ENCODE measurements at regions not wholly inside any gene's neighbourhood (a gene's known extent, or its start where the extent isn't known, plus 50 kb on each side); places are given as distances from the start of the nearest gene placed in this dataset.
"Not testable (repeated sequence)": the region's sequence is repeated elsewhere in the genome, so short reads cannot be mapped to it uniquely, and the experiment has no call there.

DNA sequence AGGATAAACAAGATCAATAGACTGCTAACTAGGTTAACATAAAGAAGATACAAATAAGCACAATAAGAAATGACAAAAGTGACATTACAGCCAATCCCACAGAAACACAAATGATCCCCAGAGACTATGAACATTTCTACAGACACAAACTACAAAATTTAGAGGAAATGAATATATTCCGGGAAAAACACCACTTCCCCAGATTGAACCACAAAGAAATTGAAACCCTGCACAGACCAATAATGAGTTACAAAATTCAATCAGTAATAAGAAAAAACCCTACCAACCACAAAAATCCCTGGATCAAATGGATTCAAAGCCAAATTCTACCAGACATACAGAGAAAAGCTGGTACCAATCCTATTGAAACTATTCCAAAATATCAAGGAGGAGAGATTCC, 232.4 kb upstream of the RBMS1 start:
- no peak for DNase-seq (ENCODE audit: low read depth)

DNA sequence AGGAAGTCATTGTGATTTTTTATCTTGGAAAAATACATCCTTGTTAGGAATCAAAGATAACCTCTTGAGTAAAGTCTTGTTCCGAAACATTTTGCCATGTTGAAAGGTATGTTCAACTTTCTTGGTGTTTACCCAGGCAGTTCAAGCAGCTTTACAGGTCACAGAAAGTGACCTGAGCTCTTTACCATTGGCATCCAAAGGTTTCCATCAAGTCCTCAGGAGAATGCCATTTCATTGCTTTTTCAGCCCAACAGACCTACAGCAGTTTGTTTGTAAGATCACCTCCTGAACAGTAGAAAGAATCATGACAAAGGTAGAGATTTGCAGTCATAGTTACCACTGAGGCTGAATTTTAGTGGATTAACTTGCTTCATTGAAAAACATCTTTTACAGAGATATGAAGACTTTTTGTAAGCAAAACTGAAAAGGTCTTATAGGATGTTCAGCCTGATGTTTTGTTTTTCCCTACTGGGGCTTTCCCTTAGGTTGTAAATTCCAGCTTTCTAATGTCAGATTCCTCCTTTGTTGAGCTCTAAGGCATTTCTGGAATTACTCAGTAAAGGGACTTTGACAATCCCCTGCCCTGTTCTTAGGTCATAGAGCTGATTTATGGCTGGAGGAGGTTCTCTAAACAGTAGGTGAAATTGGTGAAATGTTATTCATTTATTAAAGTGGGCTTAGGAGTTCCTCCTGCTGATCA, 236.8 kb upstream of the RBMS1 start:
- no peak for DNase-seq (ENCODE audit: low read depth)

DNA sequence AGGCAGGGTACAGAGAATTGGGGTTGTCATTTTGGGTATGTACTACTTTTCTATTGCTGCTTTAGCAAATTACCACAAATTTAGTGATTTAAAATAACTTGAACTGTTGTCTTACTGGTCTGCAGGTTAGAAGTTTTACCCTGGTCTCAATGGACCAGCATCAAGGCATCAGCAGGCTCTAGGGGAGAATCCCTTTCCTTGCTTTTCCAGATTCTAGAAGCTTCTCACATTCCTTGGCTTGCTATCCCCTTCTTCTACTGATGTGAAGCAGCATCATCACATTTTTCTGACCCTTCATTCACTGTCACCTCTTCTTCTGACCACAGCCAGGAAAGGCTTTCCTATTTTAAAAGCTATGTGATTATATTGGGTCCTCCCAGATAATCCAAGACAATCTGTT, 237.8 kb upstream of the RBMS1 start:
- no peak for DNase-seq (ENCODE audit: low read depth)

DNA sequence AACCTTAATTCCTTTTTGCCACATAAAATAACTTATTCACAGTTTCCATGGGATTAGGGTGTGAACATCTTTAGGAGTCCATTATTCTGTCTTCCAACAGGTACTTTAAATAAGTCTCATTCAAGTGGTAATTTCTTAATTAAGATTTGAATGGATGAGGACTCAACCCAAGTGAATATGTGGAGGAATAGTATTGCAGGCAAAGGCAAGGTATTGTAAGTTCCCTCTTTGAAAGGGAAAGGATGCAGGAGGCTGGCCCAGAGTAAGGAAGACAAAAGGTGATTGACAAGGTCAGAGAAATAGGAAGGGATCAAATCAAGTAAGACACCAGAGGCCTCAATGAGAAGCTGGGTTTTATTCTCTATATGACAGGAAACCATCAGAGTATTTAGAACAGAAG, 238.2 kb upstream of the RBMS1 start:
- no peak for DNase-seq (ENCODE audit: low read depth)

DNA sequence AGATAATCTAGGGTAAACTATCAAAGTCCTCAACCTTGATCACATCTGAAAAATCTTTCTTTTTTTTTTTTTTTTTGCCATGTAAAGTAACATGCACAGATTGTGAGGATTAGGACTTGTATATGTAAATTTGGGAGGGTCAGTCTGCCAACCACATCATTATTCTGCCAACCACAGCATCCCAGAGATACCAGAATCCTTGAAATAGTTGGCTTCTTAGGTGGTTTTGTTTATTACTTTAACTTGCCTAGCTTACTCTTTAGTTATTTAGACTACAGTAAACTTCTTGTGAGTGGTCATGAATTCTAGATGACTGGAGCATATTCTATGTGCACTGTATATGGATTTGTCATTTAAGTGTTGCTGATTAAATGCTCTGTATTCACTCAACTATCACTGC, 242.1 kb upstream of the RBMS1 start:
- no peak for DNase-seq (ENCODE audit: low read depth)

DNA sequence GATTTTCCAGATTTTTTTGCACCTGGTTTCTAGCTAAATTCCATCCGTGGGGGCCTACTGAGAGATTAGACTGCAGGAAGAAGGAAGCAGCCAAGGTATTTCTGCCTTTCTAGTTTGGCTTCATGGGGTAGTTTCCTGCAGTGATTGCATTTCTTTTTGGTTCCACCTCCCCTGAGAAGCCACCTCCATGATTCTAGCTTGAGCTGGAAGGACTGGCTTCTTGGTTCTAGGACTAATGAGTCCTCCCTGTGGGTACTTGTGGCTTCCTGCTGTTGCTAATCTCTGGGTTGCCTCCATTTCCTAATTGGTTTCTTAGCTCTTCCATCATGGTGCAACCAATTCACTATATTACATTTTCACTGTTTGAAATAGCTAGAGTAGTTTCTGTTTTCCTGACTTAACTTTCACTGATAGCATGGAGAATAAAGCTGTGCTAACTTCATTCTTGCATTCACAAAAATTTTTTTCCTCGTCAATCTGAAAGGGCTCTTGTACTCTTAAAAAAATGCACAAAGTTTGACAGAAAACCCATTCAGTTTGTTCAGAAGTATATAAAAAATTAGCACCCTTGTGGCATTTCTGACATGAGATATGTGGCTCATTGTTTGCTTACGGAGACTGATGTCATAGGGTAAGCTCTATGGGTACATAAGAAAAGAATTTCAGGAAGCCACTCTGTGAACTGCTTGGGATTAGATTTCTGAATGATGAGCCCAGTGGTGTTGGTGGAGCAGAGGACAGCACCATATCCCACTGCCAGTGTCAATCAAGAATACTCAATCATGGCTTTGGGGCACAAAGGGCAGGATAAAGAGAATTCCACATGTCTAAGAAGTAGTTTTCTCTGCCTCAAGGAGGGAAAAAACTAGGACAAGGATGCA, 242.8 kb upstream of the RBMS1 start:
- no peak for DNase-seq (ENCODE audit: low read depth)

DNA sequence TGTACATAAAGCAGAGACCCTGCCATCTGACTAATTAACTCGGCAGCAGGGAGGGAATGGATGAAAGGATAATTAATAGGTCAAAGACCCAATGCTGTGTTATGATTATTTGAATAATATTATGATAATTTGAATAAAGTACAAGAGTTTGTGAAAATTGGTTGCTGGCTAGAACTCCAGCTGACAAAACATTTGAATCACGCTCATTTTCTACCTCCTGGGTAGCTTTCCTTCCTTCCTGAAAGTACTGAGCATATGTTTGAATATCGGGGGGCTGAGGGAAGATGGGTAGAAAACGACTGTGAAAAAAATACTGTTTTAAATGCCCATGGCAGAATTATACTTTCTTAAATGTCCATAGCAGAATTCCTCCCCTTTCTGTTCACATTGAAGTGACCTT, 243.6 kb upstream of the RBMS1 start:
- no peak for DNase-seq (ENCODE audit: low read depth)

DNA sequence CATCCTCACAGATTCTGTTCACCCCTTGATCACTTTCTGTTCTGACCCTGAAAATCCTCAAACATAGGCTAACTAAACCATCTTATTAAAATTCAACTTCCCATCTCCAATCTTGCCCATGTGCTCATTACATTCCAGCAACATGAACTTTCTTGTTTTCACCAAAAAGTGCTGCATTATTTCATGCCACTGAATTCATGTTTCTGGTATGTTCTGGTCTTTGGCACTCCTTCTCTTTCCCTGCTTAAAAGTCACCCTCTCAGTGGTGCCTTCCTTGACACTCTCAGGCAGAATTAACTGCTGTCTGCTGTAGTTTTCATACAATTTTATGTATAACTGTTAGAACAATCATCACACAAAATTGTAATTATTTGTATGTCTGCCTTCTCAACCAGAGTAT, 247.7 kb upstream of the RBMS1 start:
- no peak for DNase-seq (ENCODE audit: low read depth)

DNA sequence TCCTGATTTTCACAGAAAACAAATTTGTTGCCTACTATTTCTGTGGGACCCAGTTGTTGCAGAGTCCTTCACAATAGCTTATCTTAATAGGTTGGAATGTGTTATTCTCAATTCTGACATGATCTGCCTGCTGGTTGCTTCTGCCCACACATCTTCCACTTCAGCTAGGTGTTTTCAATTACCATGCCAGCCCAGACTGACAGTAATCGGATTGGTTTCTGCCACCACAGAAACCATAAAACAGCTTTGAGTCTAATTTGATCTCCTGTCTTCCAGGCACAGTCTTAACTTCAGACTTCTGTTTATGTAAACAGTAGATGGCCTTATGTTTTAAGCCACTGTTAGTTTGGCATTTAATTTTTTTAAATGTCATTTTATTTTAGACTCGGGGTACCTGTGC, 248.2 kb upstream of the RBMS1 start:
- no peak for DNase-seq (ENCODE audit: low read depth)

DNA sequence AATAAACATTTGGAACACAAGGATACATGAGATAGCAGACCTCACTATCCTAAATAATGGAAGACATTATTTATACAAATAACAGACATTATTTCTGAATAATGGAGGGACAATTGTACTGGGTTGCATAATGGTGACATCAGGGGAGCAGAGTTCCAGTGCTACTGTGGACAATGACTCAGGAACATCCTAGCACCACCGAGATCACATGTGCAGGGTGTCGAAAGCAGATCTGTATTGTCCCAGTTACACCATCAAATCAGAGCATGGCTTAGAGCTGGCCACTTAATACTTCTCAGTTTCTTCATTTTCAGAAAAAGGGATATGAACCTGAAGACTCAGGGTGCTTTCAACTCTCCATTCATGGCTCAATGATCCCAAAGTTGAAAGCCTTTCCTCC, 249.1 kb upstream of the RBMS1 start:
- no peak for DNase-seq (ENCODE audit: low read depth)

DNA sequence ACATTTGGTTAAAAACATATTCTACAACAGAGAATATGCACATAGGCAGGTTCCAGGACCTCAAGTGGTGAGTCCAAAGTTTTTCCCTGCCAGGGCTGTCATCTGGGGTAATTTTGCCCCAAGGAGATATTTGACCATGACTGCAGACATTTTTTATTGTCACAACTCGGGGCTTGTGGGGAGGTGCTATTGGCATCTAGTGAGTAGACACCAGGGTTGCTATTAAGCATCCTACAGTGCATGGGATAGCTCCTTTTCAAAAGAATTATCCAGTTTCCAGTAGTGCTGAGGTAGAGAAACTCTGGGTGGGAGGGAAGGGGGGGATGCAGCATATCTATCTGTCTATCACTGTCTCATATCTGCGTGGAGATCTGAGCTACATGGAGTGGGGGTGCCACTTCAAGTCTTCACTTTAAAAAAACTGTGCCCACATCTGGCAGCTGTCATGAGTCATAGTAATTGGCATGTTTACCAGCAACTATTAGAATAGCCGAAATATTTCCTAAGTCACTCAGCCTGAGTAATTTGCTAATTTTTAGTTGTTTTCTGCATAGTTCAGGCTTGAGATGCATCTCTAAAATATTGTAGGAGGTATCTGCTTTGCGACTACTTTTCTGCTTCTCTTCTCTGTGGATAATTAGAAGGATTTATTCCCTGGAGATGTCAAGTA, 254.0 kb upstream of the RBMS1 start:
- no peak for DNase-seq (ENCODE audit: low read depth)

DNA sequence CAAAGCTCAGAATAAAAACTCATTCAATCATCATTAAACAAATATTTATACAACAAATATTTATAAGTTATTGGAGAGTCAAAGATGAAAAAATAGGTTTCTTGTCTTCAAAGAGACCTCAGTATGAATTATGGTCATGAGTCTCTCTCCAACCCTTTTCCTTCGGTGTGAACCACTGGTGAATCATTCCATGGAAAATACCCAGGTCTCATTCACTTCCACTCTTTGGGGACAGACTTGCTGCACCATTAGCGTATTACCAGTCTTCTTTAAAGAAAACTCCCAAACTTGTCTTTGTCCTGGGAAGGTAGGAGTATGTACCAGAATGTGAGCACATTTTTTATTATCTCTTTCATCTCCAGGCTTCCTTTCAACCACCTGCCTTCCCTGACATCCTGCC, 257.4 kb upstream of the RBMS1 start:
- no peak for DNase-seq (ENCODE audit: low read depth)

DNA sequence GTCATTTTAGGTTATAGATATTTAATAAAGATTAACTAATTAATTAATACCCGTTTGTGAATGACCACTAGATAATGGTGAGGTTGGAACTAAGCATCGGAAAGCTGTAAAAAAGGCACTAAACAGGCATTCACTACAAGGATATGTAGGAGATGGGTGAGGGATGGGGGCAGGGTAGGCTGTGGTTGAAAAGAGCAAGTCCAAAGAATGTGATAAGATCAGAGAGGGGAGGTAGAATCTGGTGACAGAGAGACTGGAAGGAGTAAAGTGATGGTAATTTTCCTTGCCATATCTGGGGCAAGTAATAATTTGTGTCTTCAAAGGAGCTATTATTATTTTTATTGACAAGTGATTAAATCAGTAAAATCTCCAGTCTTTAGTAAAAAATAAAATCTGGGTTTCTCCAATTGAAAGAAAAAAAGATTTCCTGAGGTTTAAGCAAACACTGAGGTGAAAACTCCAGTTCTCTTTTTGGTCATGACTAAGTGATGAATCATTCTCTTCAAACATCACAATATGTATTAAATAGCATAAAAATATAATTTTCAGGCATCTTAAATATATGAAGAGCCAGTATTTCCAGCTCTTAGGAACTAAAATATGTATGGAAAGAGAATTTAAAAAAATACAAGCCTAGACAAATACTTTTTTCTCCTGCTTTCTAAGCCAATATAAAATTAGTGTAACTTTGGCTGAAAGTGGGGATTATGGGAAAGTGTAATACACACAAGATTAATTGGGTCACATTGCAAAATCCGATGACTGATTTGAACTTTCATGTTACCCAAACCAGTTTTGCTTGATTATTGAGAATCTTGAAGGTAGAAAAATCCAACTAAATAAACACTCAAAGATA, 259.1 kb upstream of the RBMS1 start:
- DNase-seq (ENCODE audit: low read depth), result no peak

DNA sequence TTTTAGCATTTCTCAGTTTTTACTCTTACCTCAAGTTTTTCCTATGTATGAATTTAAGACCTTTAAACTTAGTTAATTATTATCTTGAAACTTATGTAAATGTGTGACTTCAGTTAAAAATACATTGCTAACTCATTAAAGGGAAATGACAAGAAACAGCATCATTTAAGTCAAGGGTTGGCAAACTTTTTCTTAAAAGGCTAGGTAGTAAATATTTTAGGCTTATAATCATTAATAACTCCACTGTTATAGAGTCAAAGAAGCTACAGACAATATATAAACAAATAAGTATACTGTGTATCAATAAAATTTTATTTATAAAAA, 259.7 kb upstream of the RBMS1 start:
- DNase-seq (ENCODE audit: low read depth), result no peak

DNA sequence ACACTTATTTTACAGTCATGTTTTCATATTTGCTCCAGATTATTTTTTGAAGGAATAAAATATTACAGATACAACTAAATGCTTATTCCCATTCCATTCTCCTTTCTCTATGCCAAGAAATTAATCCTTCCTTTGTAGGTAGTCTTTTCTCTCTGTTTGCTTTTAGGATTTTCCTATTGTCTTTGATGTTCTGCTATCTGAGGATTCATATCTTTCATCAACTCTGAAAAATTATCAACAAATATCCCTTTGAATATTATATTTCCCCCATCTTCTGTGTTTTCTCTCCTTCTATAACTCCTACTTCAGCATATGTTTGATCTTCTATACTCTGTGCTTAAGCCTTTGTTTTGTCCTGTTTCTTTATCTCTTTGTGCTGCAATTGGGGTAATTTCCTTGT, 260.4 kb upstream of the RBMS1 start:
- DNase-seq (ENCODE audit: low read depth), result no peak

DNA sequence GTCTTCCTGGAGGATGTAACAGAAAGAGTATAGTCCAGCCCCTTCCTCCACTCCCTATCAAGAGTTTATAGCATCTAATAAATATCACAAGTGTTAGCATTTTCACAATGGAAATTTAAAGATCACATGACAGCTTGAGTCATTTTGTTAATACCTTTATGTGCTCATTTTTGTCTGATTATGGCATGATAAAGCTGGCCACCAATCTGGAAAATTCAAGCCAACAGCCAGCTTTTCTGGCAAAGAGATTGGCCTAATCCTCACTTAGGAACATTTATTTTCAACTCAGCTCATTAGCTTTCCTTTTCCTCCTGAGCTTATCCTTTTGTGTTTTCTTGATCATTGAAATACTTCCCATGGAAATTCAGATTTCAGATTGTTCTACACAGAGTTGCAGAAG, 262.9 kb upstream of the RBMS1 start:
- DNase-seq (ENCODE audit: low read depth), result no peak

DNA sequence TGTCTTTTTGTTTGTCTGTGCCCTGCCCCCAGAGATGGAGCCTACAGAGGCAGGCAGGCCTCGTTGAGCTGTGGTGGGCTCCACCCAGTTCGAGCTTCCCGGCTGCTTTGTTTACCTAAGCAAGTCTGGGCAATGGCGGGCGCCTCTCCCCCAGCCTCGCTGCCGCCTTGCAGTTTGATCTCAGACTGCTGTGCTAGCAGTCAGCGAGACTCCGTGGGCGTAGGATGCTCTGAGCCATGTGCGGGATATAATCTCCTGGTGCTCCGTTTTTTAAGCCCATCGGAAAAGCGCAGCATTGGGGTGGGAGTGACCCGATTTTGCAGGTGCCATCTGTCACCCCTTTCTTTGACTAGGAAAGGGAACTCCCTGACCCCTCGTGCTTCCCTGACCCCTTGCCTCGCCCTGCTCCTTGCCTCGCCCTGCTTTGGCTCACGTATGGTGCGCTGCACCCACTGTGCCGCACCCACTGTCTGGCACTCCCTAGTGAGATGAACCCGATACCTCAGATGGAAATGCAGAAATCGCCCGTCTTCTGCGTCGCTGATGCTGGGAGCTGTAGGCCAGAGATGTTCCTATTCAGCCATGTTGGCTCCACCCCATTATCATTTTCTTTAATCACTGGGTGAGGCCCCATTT, 269.0 kb upstream of the RBMS1 start:
- DNase-seq (ENCODE audit: low read depth), result not testable (repeated sequence)

DNA sequence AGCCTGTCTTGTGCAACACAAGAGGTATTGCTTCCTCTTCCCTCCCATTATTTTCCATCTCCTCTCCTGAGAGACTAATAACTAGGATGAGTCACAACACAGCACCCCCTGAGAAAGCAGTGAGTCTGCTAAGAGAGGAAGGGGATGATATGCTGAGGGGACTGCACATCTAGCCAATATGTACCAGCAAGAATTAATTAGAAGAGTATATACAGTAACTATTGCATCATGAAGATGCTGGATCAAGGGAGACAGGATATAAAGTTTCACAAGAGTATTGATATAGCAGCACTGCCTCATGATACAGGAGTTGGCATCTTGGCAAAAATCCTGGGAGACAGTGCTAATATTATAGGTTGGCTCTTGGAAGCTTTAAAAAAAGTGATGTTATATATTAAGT, 289.9 kb upstream of the RBMS1 start:
- DNase-seq (ENCODE audit: low read depth), result no peak

DNA sequence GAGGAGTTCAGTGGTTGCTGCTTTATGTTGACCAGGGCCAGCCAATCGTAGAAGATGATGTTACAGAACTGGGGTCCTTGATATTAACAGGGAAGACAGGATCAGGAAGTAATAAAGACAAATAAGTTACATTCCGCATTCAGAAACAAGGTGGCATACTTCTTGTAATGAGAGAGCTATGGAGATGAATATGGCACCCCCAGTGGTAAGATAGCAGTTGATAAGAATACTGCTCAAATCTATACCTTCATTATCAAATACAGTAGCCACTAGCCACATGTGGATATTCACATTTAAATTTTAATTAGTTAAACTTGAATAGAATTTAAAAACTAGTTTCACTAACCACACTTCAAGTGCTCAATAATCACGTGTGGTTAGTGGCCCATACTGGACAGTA, 290.4 kb upstream of the RBMS1 start:
- no peak for DNase-seq (ENCODE audit: low read depth)

DNA sequence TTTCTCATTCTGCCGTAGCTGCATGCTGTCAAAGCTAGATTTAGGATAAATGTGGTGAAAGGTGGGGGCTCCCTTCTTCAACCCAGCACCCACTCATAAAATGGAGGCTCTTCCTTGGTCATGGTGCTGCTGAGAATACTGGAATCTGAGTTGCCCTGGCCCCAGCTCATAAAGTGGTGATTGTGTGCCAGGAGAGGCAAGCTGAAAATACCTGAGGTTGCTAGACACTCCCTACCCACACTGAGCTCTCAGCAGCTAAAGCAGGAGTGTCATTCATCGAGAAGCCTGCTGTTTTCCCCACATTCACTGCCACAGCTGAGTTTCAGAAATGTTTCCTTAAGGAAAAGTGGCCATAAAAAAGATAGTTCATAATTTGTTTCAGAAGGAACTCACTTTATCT, 297.1 kb upstream of the RBMS1 start:
- DNase-seq (ENCODE audit: low read depth), result no peak

DNA sequence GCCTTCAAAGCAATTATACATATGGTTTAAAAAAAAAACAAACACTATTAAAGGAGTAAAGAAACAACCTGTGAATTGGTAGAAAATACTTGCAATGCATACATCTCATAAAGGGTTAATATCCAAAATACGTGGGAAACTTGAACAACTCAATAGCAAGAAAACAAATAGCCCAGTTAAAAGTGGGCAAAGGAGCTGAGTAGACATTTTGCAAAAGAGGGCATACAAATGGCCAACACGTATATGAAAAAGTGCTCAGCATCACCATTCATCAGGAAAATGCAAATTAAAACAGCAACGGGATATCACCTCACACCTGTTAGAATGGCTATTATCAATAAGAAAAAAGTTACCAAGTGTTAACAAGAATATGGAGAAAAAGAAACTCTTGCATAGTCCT, 298.3 kb upstream of the RBMS1 start:
- DNase-seq (ENCODE audit: low read depth), result no peak

DNA sequence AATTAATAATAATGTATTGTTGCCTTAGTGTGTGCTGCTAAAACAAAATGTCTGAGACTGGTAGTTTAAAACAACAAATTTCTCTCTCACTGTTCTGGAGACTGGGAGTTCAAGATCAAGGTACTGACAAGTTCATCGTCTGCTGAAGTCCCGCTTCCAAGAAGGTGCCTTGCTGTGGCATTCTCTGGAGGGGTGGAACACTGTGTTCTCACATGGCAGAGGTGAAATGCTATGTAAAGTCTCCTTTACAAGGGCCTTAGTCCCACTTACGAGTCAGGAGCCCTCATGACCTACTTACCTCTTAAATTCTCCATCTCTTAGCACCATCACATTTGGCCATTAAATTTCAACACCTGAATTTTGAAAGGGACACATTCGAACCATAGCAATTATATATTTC, 299.2 kb upstream of the RBMS1 start:
- DNase-seq (ENCODE audit: low read depth), result no peak

Data from forelimb muscle (tissue), 1 donor.